IPS-18c (cell line): ENCODE measurements at regions not wholly inside any gene's neighbourhood (a gene's known extent, or its start where the extent isn't known, plus 50 kb on each side); places are given as distances from the start of the nearest gene placed in this dataset.
"Not testable (repeated sequence)": the region's sequence is repeated elsewhere in the genome, so short reads cannot be mapped to it uniquely, and the experiment has no call there.

Experiments used
- H3K4me3 ChIP-seq: 2 replicates; pipeline ENCODE4 v1.7.0; 2013; ENCODE audit warnings: low read depth, mild to moderate bottlenecking, low read length, moderate library complexity; ENCODE audit not compliant: insufficient read depth
- H3K9me3 ChIP-seq: one replicate; pipeline ENCODE4 v1.6.1; 2013; ENCODE audit warnings: mild to moderate bottlenecking, low read length, moderate library complexity; ENCODE audit not compliant: control insufficient read depth, insufficient read depth

DNA sequence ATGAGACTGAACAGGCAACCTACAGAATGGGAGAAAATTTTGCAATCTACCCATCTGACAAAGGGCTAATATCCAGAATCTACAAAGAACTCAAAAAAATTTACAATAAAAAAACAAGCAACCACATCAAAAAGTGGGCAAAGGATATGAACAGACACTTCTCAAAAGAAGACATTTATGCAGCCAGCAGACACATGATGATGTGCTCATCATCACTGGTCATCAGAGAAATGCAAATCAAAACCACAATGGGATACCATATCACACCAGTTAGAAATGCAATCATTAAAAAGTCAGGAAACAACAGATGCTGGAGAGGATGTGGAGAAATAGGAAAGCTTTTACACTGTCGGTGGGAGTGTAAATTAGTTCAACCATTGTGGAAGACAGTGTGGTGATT, 51.7 kb upstream of the PAXBP1 start:
- H3K9me3 ChIP-seq, H3K4me3 ChIP-seq: not testable (repeated sequence)

DNA sequence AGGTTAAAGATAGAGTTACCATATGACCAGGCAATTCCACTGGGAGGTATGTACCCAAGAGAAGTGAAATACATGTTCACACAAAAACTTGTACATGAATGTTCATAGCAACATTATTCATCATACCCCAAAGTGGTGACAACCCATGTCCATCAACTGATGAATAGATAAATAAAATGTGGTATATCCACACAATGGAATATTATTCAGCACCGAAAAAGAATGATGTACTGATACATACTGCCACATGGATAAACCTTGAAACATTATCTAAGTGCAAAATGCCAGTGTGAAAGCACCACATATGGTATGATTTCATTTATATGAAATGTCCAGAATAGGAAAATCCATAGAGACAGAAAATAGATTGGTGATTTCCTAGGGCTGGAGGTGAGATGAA, 53.4 kb upstream of the PAXBP1 start:
- Histone ChIP-seq H3K4me3 (no peak overlapping the region), H3K9me3 (no peaks in the 10 kb centered on the region)

DNA sequence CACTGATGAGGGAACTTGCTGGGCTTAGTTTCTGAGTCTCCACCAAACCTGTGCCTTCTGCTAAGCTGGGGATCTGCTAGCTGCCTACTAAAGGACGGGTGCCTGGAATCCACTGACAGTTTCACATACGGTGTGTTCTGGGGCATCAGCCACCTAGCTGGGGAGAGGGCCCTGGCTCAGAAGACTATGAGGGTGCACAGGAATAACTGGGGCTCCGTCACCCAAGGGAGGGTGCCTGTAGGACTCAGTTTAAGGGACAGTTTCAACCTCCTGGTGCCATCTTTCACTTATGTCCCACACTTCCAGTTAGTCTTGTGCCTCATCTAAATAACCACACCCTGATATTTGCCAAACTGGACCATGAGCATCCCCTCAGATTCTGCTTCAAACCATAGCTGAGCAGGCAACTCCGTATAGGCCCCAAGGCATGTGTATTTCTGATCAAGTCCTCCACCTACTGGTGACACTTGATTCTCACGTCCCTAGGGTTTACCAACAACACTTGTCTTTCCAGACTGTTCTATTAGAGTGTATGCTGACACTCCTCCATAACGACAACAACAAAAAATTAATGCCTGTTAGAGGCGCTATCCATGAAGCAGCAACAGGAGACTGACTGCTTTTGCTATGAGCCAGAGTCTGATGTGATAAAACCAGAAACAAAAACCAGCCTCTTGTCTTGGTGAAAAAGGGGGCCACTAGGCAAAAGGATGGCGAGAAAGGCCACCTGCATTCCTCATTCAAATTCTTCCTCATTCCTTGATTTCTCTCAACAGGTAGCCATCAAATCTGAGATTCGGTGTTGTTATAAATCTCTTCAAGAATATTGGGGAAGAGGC, 55.0 kb upstream of the PAXBP1 start:
- H3K4me3 ChIP-seq, result no peak overlapping the region

DNA sequence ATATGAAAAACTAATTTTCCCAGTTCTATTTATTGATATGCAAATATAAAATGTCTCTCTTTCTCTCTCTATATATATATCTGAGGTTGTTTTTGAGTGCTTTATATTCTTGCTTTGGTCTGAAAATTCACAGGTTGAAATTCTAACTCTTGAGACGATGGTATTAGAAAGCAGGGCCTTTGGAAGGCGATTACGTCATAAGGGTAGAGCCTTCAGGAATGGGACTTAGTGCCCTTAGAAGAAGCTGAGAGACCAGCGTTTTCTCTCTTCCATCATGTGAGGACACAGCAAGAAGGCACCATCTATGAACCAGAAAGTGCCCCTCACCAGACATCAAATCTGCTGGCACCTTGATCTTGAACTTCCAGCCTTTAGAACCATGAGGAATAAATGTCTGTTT, 57.4 kb upstream of the PAXBP1 start:
- no peak overlapping the region for H3K4me3 ChIP-seq
- no peaks in the 10 kb centered on the region for H3K9me3 ChIP-seq

More for the DNA sequence above, 55.0 kb upstream of the PAXBP1 start:
- no peaks in the 10 kb centered on the region for H3K9me3 ChIP-seq

DNA sequence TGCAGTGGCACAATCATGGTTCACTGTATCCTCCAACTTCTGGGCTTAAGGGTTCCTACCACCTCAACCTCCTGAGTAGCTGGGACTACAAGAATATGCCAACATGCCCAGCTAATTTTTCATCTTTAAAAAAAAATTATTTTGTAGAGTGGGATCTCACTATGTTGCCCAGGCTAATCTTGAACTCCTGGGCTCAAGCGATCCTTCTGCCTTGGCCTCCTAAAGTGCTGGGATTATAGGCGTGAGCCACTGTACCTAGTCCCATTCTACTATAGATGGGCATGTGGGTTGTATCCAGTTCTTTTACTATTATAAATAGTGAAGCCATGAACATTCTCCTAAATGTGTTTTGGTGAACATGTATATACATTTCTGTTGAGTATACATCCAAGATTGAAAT, 57.9 kb upstream of the PAXBP1 start:
- H3K4me3 ChIP-seq, result no peak overlapping the region
- no peaks in the 10 kb centered on the region for H3K9me3 ChIP-seq

DNA sequence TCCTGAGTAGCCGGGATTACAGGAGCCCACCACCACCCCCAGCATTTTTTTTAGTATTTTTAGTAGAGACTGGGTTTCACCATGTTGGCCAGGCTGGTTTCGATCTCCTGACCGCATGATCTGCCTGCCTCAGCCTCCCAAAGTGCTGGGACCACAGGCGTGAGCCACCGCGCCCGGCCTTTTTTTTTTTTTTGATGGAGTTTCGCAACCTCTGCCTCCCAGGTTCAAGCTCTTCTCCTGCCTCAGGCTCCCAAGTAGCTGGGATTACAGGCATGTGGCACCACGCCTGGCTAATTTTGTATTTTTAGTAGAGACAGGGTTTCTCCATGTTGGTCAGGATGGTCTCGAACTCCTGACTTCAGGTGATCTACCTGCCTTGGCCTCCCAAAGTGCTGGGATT, 60.2 kb upstream of the PAXBP1 start:
- H3K4me3 ChIP-seq, H3K9me3 ChIP-seq: not testable (repeated sequence)

DNA sequence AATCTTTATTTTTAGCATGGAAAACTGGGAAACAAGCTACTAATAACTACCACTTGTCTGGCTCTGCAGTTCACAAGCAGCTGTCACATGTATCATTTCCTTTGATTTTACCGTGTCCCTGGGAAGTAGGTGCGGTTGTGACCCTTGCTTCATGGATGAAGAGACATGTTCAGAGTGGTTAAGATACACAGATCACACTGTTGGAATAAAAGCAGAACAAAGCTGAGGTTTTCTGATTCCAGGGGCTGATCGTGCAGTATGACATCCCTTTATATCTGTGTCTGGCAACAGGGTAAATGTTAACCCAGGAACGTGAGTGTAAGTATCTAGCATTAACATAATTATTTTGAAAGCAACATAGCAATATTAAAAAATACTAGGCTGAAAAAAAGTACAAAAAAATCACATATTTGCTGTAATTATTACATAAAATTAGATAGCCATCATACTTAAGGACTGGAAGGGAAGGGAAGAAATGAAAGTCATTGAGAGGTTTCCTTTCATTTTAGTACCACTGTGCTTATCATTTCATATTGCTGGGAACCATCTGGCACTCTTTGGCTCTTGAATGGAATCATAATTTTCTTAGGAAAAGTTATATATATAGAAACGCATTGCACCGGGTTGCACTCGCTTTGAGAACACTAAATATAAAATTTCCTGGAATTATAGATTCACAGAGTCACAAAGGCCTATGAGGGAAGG, 62.8 kb upstream of the PAXBP1 start:
- no peaks in the 10 kb centered on the region for H3K9me3 ChIP-seq
- no peak overlapping the region for H3K4me3 ChIP-seq

DNA sequence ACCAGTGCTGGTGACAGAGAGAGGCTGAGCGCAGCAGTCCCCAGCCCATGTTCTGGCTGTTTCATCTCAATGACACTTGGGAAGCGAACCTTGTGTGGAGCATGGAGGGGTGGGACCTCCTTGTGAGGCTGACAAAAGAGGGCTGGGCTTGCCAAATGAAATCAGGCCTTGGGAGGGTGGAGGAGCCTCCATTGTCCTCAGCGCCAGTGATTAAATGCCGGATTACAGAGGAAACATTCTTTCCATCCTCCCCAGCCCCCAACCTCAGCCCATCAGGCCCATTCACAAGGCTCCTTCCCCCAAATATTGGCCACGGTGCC, 63.3 kb upstream of the PAXBP1 start:
- no peak overlapping the region for H3K4me3 ChIP-seq

DNA sequence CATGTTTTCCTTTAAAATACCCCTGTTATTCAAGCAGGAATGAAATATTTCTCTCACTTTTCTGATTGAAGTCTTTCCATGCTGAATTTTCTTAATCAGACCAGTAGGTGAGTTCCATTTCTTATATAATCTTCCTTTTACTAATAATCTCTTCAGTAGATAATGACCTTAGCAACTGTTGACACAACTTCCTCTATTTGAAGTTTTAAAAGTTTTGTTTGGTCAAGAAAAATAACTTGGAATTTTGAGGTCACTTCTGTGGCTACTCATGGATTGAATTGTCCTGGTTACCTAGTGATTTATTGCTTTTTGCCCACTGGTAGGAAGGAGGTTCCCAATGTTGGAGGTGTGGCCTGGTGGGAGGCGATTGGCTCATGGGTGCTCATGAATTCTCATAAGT, 70.6 kb upstream of the PAXBP1 start:
- Histone ChIP-seq H3K4me3 (no peak overlapping the region), H3K9me3 (no peaks in the 10 kb centered on the region)

More for the DNA sequence above, 63.3 kb upstream of the PAXBP1 start:
- H3K9me3 ChIP-seq, result no peaks in the 10 kb centered on the region

DNA sequence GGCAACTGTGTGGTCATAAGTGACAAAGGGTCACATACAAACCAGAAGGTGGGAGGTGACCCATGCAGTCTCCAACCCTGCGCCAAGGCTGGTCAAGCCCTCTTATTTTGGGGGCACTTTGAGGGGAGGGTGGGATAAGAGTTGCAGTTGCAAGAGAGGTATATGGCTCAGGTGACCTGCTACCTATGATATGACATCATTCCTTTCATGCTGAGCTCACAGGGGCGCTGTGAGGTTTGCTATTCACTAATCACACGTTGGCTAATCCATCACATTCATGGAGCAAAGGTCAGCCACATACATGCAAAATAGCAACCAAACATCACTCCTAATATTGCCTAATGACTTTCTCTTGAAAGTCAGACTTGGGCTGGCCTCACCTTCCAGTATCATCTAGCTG, 72.0 kb upstream of the PAXBP1 start:
- no peaks in the 10 kb centered on the region for H3K9me3 ChIP-seq
- H3K4me3 ChIP-seq, result no peak overlapping the region

DNA sequence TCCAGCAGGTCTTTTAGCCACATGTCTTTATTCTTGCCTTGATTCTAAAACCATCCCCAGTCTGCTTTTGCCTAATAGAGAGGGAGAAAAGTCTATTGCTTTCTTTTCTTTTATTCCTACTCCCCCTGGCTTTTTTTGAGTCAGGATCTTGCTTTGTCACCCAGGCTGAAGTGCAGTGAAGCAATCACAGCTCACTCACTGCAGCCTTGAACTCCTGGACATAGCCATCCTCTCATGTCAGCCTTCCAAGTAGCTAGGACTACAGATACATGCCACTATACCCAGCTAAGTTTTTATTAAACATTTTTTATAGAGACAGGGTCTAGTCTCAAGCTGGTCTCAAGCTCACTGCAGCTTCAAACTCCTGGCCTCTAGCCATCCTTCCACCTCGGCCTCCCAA, 72.5 kb upstream of the PAXBP1 start:
- no peak overlapping the region for H3K4me3 ChIP-seq
- no peaks in the 10 kb centered on the region for H3K9me3 ChIP-seq

DNA sequence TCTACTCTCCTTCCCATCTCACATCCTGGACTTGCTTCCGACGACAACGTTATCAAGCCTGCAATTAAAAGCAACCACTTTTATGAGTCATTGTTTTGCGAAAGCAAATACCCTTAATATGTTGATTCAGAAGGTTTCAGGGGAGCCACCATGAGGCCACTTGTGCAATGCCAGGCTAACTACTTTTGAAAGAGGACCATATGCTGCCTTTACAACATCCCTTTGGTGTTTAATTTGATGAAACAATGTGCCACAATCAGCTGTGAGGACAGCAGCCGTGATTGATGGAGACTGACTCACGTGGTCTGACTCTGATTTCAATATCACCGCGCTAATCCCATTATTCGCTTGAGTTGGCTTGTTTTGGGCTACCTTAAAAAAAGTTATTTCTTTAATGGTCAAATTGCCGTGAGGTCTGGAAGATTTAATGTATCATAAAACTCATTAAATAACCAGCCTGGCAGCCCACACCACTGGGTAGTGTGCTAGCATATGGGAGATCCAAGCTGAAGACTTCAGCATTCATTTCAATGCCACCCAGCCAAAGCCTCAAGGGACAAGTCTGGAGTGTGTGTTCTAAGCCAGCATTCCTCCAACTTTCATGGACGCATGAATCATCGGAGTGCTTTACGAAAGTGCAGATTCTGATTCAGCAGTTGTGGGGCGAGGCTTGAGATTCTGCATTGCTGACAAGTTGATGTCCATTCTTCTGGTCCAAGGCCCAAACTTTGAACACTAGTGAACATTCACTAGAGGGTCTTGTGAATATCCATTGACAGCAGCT, 73.3 kb upstream of the PAXBP1 start:
- H3K9me3 ChIP-seq, result no peaks in the 10 kb centered on the region
- no peak overlapping the region for H3K4me3 ChIP-seq

DNA sequence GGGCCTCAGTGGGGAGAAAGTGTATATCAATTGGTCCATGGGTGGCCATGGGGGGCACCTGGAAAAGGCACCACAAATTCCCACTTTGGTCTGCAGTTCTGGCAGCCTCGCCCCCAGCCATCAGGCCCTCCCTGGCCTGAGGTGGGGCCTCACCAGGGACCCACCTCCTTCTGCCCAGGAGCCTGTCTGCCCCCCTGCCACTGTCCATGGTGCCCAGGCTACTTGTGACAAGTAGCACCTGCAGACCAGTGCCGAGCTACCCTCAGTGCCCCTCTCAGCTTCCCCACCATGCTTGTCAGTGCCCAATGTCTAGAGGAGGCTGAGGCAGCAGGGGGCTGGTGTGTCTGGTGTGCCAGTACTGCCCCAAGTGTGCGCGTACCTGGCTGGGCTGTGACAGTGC, 87.1 kb upstream of the PAXBP1 start:
- H3K4me3 ChIP-seq, result no peak overlapping the region

DNA sequence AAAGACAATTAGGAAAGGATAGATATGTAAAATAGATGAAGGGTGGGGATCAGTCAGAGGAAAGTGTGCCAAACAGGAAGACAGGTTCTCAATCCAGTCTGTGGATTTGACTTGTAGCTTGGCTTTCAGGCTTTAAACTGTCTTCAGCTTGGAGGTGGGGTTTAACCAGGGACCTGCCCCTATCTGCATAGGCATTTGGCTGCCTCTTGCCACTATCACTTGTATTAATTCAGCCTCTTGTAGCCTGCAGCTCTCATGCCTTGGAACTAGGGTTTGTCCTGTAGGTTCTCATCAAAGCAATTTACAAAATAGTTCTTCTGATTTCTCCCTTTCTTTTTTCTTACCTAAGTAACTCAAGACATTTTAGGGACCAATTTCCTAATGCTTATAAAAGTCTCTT, 88.8 kb upstream of the PAXBP1 start:
- peaks cover 5% of the 10 kb centered on the region for H3K9me3 ChIP-seq
- H3K4me3 ChIP-seq, result no peak overlapping the region

More for the DNA sequence above, 87.1 kb upstream of the PAXBP1 start:
- H3K9me3 ChIP-seq, result peaks cover 5% of the 10 kb centered on the region

DNA sequence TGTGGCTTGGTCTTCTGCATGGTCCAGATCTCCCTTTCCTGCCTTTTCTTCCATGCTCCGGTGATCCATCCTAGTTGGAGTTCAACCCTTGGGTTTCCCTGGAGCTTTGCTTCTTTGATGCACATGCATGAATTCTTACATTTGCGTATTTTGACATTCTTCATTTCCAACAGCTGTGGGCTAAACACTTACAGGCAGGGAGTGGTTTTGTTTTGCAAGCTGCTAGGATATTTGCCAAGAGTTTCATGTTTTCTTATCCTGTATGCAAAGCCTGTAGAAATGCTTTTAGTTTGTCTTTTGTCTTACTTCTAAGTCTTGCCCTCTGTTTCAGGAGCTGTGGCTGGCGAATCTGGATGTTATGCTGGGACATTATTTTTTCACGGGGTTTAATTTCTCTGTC, 90.3 kb upstream of the PAXBP1 start:
- Histone ChIP-seq H3K9me3 (peaks cover 5% of the 10 kb centered on the region), H3K4me3 (no peak overlapping the region)

DNA sequence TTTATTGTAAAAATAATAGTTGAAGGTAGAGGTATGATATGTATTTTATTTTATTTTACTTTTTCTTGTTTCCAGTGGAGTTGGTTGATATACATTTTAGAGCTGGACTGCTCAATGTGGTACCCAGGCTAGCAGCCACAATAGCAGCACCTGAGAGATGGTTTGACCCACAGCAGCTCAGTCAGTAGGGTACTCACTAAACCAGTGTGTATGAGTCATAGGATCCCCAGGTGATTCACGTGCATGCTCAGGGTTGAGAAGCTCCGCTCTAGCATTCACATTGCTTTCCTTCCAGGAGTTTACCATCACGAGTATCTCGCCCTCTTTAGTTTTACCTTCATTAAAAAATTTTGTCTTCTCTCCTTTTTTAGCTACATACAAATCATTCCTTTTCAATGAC, 96.0 kb upstream of the PAXBP1 start:
- Histone ChIP-seq H3K4me3 (no peak overlapping the region), H3K9me3 (peaks cover 2% of the 10 kb centered on the region)

DNA sequence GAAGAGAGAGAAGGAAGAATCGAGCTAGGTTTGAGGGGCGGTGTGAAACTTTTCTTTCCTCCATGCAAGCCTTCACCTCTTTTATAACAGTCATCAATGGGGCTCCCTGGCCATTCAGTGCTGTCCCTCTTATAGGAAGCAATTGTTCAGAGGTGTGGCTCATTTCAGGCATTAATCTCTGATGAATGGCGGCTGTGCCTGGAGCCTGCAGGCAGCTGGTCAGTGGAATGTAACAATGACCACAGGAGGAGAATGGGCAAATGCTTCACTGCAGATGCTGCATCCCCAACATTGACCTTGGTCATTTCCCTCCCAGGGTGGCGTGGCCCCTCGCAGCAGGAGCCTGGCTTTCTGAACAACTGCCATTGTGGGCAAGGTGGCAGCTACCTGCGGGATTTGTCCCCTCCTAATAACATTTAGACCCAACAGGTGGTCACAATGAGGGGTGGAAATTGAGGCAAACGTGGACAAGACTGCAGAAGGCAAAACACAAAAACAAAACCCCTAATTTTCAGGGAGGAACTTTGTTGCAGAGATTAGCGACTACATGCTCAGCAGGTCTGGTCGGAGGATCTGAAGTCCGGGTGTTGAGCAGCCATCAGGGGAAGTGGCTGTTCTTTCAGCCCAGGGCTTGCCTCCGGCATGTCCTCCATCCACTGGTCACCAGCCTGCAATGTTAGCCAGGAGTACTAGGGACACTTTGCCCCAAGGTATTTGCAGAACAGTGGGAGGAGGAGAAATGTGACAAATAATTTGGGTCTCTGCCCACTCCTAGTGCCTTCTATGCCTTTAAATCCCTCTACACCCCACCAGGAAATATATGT, 97.3 kb upstream of the PAXBP1 start:
- Histone ChIP-seq H3K9me3 (peaks cover 2% of the 10 kb centered on the region), H3K4me3 (no peak overlapping the region)
